ENCODE measurements at regions not wholly inside any gene's neighbourhood (a gene's known extent, or its start where the extent isn't known, plus 50 kb on each side); places are given as distances from the start of the nearest gene placed in this dataset.
A peak's percentile ranks its signal among the peaks of the same experiment; 100 is the strongest.

GRCh38 chr22:49237279-49237678 lies 590.4 kb downstream of the BRD1 start:
- 60 to 85% (median 79%) methylated on average over 3 of the region's 3 CpGs for WGBS, 5 donors
- TF ChIP-seq CTCF (IDR thresholded peaks at IDR 0.05), result no peak
- TF ChIP-seq POLR2AphosphoS5 (IDR thresholded peaks at IDR 0.05), result no peak
- TF ChIP-seq EP300 (IDR thresholded peaks at IDR 0.05), result no peak
- TF ChIP-seq POLR2A (IDR thresholded peaks at IDR 0.05), result no peak
- H3K4me3 ChIP-seq, result no peak overlapping the region
- H3K9me3 ChIP-seq, result no peaks in the 10 kb centered on the region
- intact Hi-C loops (cut with DNase I; ENCODE audit: low total_unique reads), result no loop called here
- peaks cover 0 to 80% (median 0%) of the 10 kb centered on the region in 3 donors for H3K27me3 ChIP-seq
- no peak overlapping the region for H3K27ac ChIP-seq
- H3K4me1 ChIP-seq, result no peaks in the 10 kb centered on the region
- DNase-seq, result no peak
- no peaks in the 10 kb centered on the region for H3K36me3 ChIP-seq

DNA sequence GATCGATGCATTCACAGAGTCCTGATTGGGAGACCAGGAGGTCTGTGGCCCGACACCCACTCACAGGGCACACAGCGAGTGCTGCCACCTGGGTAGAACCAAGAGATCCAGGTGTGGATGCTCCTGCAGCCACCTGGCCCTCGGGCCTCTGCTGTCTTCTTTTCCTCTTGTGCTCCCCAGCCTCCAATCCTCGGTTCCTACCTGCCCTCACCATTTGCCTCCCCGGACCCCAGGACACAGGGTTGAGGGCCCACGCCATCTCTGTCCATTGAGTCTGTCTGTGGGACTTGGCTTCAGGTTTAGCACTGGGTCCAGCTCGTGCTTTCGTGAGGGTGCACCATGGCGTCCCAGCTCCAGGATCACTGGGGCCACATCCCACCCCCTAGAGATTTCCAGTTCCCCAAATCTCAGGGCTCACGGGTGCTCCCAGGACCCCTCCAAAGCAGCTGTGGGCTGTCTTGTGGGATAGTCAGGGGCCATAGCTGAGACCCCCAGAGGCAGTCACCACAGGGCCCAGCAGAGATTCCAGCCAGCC lies 591.1 kb downstream of the BRD1 start:
- 79 to 90% (median 88%) methylated on average over 10 to 11 of the region's 11 CpGs for whole genome bisulfite sequencing, 5 donors
- peaks cover 0 to 84% (median 0%) of the 10 kb centered on the region in 3 donors for H3K27me3 ChIP-seq
- no peaks in the 10 kb centered on the region for H3K4me1 ChIP-seq
- no peaks in the 10 kb centered on the region for H3K36me3 ChIP-seq
- TF ChIP-seq CTCF (IDR thresholded peaks at IDR 0.05) (no peak), POLR2AphosphoS5 (IDR thresholded peaks at IDR 0.05) (no peak)
- no peak overlapping the region for H3K4me3 ChIP-seq
- intact Hi-C loops (cut with DNase I; ENCODE audit: low total_unique reads), result no loop called here
- no peaks in the 10 kb centered on the region for H3K9me3 ChIP-seq
- DNase-seq, result no peak
- no peak overlapping the region for H3K27ac ChIP-seq

DNA sequence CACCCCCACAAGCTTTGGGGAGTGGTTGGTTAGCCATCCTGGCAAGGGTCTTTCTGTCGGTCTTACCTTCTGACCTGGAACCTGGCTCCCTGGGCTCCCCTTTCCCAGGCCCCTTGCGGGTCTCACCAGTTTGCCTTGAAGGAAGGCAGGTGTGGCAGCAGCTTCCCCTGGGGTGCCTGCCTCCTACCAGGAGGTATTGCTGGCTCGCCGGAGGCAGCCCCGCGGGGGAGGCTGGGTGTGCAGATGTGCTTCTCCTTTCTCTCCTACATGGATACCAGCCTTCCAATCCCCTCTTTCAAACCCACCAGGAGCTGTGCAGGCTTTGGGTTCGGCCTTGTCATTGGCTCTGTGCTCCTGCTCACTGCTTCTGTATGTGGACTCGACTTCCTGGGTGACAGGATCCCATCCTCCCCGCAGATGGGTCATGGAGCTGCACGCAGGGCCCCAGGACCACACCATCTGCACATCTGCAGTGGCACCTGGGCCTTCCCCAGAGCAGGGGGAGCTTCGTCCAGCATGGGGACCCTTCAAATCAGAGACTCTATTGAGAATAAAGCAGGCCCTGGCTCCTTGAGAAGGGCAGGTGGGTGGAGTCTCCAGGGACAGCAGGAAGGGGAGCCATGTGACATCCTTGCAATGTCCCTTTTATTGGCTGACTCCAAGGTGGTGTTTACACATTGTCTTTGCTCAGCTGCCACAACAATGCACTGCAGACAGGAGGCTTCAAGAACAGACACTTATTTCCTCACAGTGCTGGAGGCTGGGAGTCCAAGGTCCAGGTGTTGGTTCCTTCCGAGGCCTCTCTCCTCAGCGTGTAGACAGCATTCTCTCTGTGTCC lies 592.0 kb downstream of the BRD1 start:
- peak in 1 of 2 donors; percentile 18 for DNase-seq
- Histone ChIP-seq H3K9me3 (no peaks in the 10 kb centered on the region), H3K4me1 (no peaks in the 10 kb centered on the region), H3K4me3 (no peak overlapping the region), H3K27ac (no peak overlapping the region), H3K36me3 (no peaks in the 10 kb centered on the region), H3K27me3 (peaks cover 0 to 85% (median 0%) of the 10 kb centered on the region in 3 donors)
- TF ChIP-seq CTCF (IDR thresholded peaks at IDR 0.05), result no peak
- no peak for TF ChIP-seq POLR2A (IDR thresholded peaks at IDR 0.05)
- no peak for TF ChIP-seq EP300 (IDR thresholded peaks at IDR 0.05)
- no peak for TF ChIP-seq POLR2AphosphoS5 (IDR thresholded peaks at IDR 0.05)
- intact Hi-C loops (cut with DNase I; ENCODE audit: low total_unique reads), result no loop called here
- WGBS, 5 donors, result 42 to 56% (median 44%) methylated on average over 6 to 13 of the region's 13 CpGs

- intact Hi-C loops (cut with DNase I; ENCODE audit: low total_unique reads), result no loop called here
- no peak for DNase-seq
- WGBS, 5 donors, result 78 to 89% (median 83%) methylated on average over 3 of the region's 3 CpGs
Measured at GRCh38 chr22:49234459-49234858, 593.2 kb downstream of the BRD1 start.

More at GRCh38 chr22:49234459-49234858, 593.2 kb downstream of the BRD1 start:
- no peaks in the 10 kb centered on the region for H3K9me3 ChIP-seq
- no peaks in the 10 kb centered on the region for H3K4me1 ChIP-seq
- H3K4me3 ChIP-seq, result no peak overlapping the region
- no peak for TF ChIP-seq CTCF (IDR thresholded peaks at IDR 0.05)
- no peak for TF ChIP-seq POLR2A (IDR thresholded peaks at IDR 0.05)
- TF ChIP-seq POLR2AphosphoS5 (IDR thresholded peaks at IDR 0.05), result no peak
- TF ChIP-seq EP300 (IDR thresholded peaks at IDR 0.05), result no peak
- no peak overlapping the region for H3K27ac ChIP-seq
- peaks cover 0 to 78% (median 0%) of the 10 kb centered on the region in 3 donors for H3K27me3 ChIP-seq
- no peaks in the 10 kb centered on the region for H3K36me3 ChIP-seq
